IMR-90 (cell line): ENCODE measurements at regions not wholly inside any gene's neighbourhood (a gene's known extent, or its start where the extent isn't known, plus 50 kb on each side); places are given as distances from the start of the nearest gene placed in this dataset.

Source experiments
- CTCF ChIP-seq: conservative IDR thresholded peaks from 2 replicates; pipeline ENCODE4 v1.5.1; 2012; ENCODE audit warnings: mild to moderate bottlenecking, low read depth, low read length, improper control_type of control experiment
- MAZ ChIP-seq: IDR thresholded peaks from 2 replicates; pipeline ENCODE4 v1.6.1; 2012; ENCODE audit warnings: low read depth, mild to moderate bottlenecking, low read length, improper control_type of control experiment, moderate library complexity, borderline replicate concordance
- POLR2A ChIP-seq: IDR thresholded peaks from 2 replicates; pipeline ENCODE4 v1.6.1; 2012; ENCODE audit warnings: mild to moderate bottlenecking, low read depth, low read length
- RAD21 ChIP-seq: IDR thresholded peaks from 2 replicates; pipeline ENCODE4 v1.6.1; 2012; ENCODE audit warnings: low read length, improper control_type of control experiment
- TF ChIP-seq, protein P1 (sequence below): fragments of 150-350 bp; IDR thresholded peaks from 2 replicates; pipeline ENCODE4 v1.6.1; 2016; ENCODE audit warnings: low read depth, mild to moderate bottlenecking, low read length, moderate library complexity, borderline replicate concordance

- no peak for TF ChIP-seq CTCF
- TF ChIP-seq MAZ = no peak
- TF ChIP-seq, protein P1, sequence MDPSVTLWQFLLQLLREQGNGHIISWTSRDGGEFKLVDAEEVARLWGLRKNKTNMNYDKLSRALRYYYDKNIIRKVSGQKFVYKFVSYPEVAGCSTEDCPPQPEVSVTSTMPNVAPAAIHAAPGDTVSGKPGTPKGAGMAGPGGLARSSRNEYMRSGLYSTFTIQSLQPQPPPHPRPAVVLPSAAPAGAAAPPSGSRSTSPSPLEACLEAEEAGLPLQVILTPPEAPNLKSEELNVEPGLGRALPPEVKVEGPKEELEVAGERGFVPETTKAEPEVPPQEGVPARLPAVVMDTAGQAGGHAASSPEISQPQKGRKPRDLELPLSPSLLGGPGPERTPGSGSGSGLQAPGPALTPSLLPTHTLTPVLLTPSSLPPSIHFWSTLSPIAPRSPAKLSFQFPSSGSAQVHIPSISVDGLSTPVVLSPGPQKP = no peak
- TF ChIP-seq POLR2A = no peak
- TF ChIP-seq RAD21 = no peak
Observed at GRCh38 chr12:45575417-45575816, 154.1 kb upstream of the ARID2 start.
